ENCODE measurements at regions not wholly inside any gene's neighbourhood (a gene's known extent, or its start where the extent isn't known, plus 50 kb on each side); places are given as distances from the start of the nearest gene placed in this dataset.

- DNase-seq = no peak
These were observed 253.9 kb upstream of the THRB start for GRCh38 chr3:24748520-24748919.

- DNase-seq = no peak
These were observed 256.4 kb upstream of the THRB start for GRCh38 chr3:24751020-24751419.

GRCh38 chr3:24756101-24756888 lies 261.6 kb upstream of the THRB start:
- no peak for DNase-seq

GRCh38 chr3:24763393-24763792 lies 268.7 kb upstream of the THRB start:
- no peak for DNase-seq

GRCh38 chr3:24764236-24764915 lies 269.7 kb upstream of the THRB start:
- DNase-seq = no peak

- DNase-seq = no peak
These were observed 270.7 kb upstream of the THRB start for GRCh38 chr3:24765399-24765798.

- no peak for DNase-seq
These were observed 275.3 kb upstream of the THRB start for GRCh38 chr3:24769918-24770317.

GRCh38 chr3:24773798-24774197 lies 279.1 kb upstream of the THRB start:
- DNase-seq = peak in 43 of 58 donors; percentile 2 to 62 (median 22)

GRCh38 chr3:24780991-24781390 lies 286.3 kb upstream of the THRB start:
- DNase-seq = no peak

- no peak for DNase-seq
These were observed 286.8 kb upstream of the THRB start for GRCh38 chr3:24781454-24781853.

- no peak for DNase-seq
These were observed 299.2 kb upstream of the THRB start for GRCh38 chr3:24793896-24794295.

- no peak for DNase-seq
These were observed 308.0 kb upstream of the THRB start for GRCh38 chr3:24802614-24803013.

GRCh38 chr3:24804095-24804494 lies 309.4 kb upstream of the THRB start:
- DNase-seq = no peak

GRCh38 chr3:24810881-24811280 lies 316.2 kb upstream of the THRB start:
- peak in 23 of 58 donors; percentile 2 to 50 (median 16) for DNase-seq

GRCh38 chr3:24812116-24812515 lies 317.5 kb upstream of the THRB start:
- no peak for DNase-seq

GRCh38 chr3:24818055-24818454 lies 323.4 kb upstream of the THRB start:
- no peak for DNase-seq

- no peak for DNase-seq
These were observed 333.4 kb upstream of the THRB start for GRCh38 chr3:24828011-24828410.

GRCh38 chr3:24828551-24828950 lies 333.9 kb upstream of the THRB start:
- no peak for DNase-seq

GRCh38 chr3:24829011-24829581 lies 334.4 kb upstream of the THRB start:
- DNase-seq = peak in 36 of 58 donors; percentile 10 to 69 (median 33)

- DNase-seq = peak in 8 of 58 donors; percentile 3 to 33 (median 6)
These were observed 335.1 kb upstream of the THRB start for GRCh38 chr3:24829629-24830229.

GRCh38 chr3:24830230-24831152 lies 335.8 kb upstream of the THRB start:
- peak in 11 of 58 donors; percentile 1 to 40 (median 6) for DNase-seq
